ENCODE measurements at regions not wholly inside any gene's neighbourhood (a gene's known extent, or its start where the extent isn't known, plus 50 kb on each side); places are given as distances from the start of the nearest gene placed in this dataset.
"Not testable (repeated sequence)": the region's sequence is repeated elsewhere in the genome, so short reads cannot be mapped to it uniquely, and the experiment has no call there.

DNA sequence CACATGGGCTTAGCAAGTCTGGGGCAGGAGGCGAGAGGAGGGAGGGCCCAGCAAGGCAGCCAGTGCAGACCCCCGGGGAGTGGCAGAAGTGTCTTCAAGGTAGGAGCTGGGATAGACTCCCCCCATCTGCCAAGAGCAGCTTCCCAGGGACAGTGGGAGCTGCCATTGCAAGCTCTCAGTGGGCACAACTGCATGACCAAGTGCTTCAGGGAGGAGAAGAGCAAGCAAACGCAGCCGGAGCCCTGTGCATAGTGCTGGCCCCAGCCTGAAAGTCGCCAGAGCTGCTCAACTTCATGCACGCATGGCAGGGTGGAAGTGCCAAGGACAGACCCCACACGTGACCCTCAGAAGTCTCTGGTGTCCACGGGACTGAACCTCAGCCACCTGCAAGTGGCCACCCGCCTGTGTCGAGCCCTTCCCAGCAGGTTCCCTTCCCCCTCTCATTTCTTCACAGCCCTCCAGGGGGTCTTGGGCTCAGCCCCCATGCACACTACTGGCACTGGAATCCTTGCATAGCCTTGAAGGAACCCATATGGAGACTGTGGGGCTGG lies 89.4 kb downstream of the PLXNA1 start:
- no peak for TF ChIP-seq CTCF (IDR thresholded peaks at IDR 0.05)
- H3K27me3 ChIP-seq: no peaks in the 10 kb centered on the region
- DNase-seq (ENCODE audit: low spot score in 2 of 2): no peak

DNA sequence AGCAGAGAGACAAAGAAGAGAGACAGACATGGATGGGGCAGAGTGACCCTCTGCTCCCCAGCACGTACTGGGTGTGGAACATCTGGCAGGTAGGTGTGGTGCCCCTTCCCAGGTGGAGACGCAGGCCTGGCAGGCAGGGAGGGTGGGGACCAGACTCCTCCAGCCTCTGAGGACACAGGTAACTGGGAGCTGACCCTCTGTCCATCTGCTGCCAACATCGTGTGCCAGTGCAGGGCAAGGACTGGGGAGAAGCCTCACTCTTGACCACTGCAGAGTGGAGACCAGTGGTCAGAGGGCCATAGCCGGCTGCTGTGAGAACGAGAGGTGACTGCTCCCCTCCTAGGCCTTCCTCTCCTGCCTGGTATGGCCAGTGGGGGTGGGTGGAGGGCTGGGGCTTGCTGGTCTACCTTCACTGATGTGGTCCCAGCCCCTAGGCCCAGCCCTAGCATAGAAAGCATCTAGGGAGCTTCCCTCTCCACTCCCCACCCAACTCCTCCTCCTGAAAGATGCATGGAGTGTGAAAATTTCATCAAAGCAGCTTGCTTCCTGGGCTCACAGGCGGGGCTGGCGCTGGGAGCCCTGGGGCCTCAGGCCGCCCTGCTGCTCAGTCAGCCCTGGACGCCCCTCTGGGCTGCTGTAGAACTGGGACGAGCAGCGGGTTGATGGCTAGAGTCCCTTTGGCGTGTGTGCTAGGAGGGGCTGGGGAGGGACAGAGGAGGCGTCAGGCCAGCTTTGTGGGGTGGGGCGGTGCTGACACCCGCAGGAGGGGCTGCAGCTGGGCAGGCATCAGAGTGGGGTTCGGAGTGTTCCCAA lies 90.3 kb downstream of the PLXNA1 start:
- TF ChIP-seq CTCF (IDR thresholded peaks at IDR 0.05): no peak
- H3K27me3 ChIP-seq: no peaks in the 10 kb centered on the region
- intact Hi-C loops (cut with DNase I): no loop called here
- peaks cover 9 to 10% of the 10 kb centered on the region in 2 donors for H3K4me1 ChIP-seq
- no peaks in the 10 kb centered on the region for H3K36me3 ChIP-seq
- no peak overlapping the region for H3K4me3 ChIP-seq
- no peaks in the 10 kb centered on the region for H3K9me3 ChIP-seq
- DNase-seq (ENCODE audit: low spot score in 2 of 2): no peak
- peak overlapping the region; percentile 5 to 34 for H3K27ac ChIP-seq

More for the DNA sequence above, 89.4 kb downstream of the PLXNA1 start:
- intact Hi-C loops (cut with DNase I): no loop called here
- H3K27ac ChIP-seq: no peak overlapping the region
- no peaks in the 10 kb centered on the region for H3K9me3 ChIP-seq
- H3K36me3 ChIP-seq: no peaks in the 10 kb centered on the region
- H3K4me3 ChIP-seq: no peak overlapping the region
- H3K4me1 ChIP-seq: peaks cover 9 to 10% of the 10 kb centered on the region in 2 donors

- Histone ChIP-seq H3K27me3 (no peaks in the 10 kb centered on the region), H3K9me3 (no peaks in the 10 kb centered on the region), H3K4me3 (no peak overlapping the region), H3K27ac (peak overlapping the region; percentile 54 to 62), H3K36me3 (no peaks in the 10 kb centered on the region), H3K4me1 (peaks cover 9 to 10% of the 10 kb centered on the region in 2 donors)
- intact Hi-C loops (cut with DNase I): no loop called here
- no peak for TF ChIP-seq CTCF (IDR thresholded peaks at IDR 0.05)
- no peak for DNase-seq (ENCODE audit: low spot score in 2 of 2)
Observed at GRCh38 chr3:127073941-127074820, 91.3 kb downstream of the PLXNA1 start.

DNA sequence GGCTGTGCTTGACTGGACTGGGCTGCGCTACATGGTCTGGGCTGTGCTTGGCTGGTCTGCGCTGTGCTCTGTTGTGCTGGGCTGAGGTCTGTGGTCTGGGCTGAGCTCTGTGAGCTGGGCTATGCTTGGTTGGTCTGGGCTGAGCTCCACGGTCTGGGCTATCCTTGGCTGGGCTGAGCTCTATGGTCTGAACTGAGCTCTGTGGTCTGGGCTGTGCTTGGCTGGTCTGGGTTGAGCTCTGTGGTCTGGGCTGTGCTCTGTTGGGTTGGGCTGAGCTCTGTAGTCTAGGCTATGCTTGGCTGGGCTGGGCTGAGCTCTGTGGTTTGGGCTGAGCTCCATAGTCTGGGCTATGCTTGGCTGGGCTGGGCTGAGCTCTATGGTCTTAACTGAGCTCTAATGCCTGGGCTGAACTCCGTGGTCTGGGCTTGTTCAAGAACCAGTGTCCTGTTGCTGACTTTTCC lies 92.0 kb downstream of the PLXNA1 start:
- H3K36me3 ChIP-seq: no peaks in the 10 kb centered on the region
- H3K9me3 ChIP-seq: no peaks in the 10 kb centered on the region
- peak overlapping the region; percentile 54 to 62 for H3K27ac ChIP-seq
- intact Hi-C loops (cut with DNase I): no loop called here
- TF ChIP-seq CTCF (IDR thresholded peaks at IDR 0.05): no peak
- H3K4me3 ChIP-seq: no peak overlapping the region
- DNase-seq (ENCODE audit: low spot score in 2 of 2): peak in 1 of 2 donors; percentile 76
- peaks cover 9 to 10% of the 10 kb centered on the region in 2 donors for H3K4me1 ChIP-seq
- H3K27me3 ChIP-seq: no peaks in the 10 kb centered on the region

DNA sequence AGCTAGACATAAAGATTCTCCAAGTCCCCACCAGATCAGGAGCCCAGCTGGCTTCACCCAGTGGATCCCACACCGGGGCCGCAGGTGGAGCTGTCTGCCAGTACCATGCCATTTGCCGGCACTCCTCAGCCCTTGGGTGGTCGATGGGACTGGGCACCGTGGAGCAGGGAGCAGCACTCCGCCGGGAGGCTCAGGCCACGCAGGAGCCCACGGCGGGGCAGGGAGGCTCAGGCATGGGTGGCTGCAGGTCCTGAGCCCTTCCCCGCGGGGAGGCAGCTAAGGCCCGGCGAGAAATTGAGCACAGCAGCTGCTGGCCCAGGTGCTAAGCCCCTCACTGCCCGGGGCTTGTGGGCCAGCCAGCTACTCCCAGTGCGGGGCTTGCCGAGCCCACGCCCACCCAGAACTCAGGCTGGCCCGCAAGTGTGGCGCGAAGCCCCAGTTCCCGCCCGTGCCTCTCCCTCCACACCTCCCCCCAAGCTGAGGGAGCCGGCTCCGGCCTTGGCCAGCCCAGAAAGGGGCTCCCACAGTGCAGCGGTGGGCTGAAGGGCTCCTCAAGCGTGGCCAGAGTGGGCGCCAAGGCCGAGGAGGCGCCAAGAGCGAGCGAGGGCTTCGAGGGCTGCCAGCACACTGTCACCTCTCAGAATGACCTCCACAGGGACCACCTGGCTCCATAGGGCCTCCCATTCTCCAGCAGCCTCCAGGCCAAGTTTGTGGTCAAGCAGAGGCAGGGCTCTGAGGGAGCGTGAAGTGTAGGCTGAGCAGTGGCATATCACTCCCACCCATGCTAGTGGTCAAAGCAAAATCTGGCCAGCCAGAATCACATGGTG lies 93.5 kb downstream of the PLXNA1 start:
- H3K4me1 ChIP-seq: peaks cover 9 to 10% of the 10 kb centered on the region in 2 donors
- H3K36me3 ChIP-seq; H3K9me3 ChIP-seq; intact Hi-C loops (cut with DNase I); H3K27ac ChIP-seq; DNase-seq (ENCODE audit: low spot score in 2 of 2); H3K4me3 ChIP-seq; H3K27me3 ChIP-seq: not testable (repeated sequence)
